ENCODE measurements at regions not wholly inside any gene's neighbourhood (a gene's known extent, or its start where the extent isn't known, plus 50 kb on each side); places are given as distances from the start of the nearest gene placed in this dataset.
A peak's percentile ranks its signal among the peaks of the same experiment; 100 is the strongest.

- Histone ChIP-seq H3K9me3 (replicated peaks; ENCODE audit: control insufficient read depth, insufficient read depth, low read length) (no peaks in the 10 kb centered on the region), H3K4me3 (replicated peaks in 1 of 3; ENCODE audit: insufficient read depth in 1 of 3, low read depth in 1 of 3, low read length in 3 of 3) (no peak overlapping the region), H3K27me3 (ENCODE audit: control insufficient read depth in 2 of 2, insufficient read depth in 2 of 2, low read length in 2 of 2) (no peaks in the 10 kb centered on the region), H3K79me2 (ENCODE audit: control insufficient read depth, insufficient read depth, low read length) (no peaks in the 10 kb centered on the region), H2AFZ (ENCODE audit: low read depth, low read length) (no peak overlapping the region), H3K4me2 (ENCODE audit: insufficient read depth, low read length) (peak overlapping the region; percentile 59), H3K27ac (ENCODE audit: insufficient read depth, low read depth, low read length) (peak overlapping the region; percentile 100), H3K9me1 (replicated peaks; ENCODE audit: control insufficient read depth, extremely low read depth, insufficient read depth, low read length) (no peaks in the 10 kb centered on the region), H3K36me3 (ENCODE audit: control insufficient read depth in 2 of 2, extremely low read depth in 1 of 2, insufficient read depth in 2 of 2, low read length in 2 of 2) (no peaks in the 10 kb centered on the region), H3K9ac (replicated peaks; ENCODE audit: extremely low read depth, insufficient read depth, low read length) (peak overlapping the region; percentile 83), H4K20me1 (replicated peaks; ENCODE audit: control insufficient read depth, extremely low read depth, insufficient read depth, low read length) (no peaks in the 10 kb centered on the region), H3K4me1 (ENCODE audit: control insufficient read depth, extremely low read depth, insufficient read depth, low read length) (peaks cover 28% of the 10 kb centered on the region)
- DNase-seq (ENCODE audit: low read depth, low spot score) (peak; percentile 95), FAIRE-seq (peak; percentile 86)
- no TSS peak for BruUV-seq (replicated peaks)
- POLR2A ChIA-PET, result interaction anchor here (0.7 to 1.3 kb wide), 4 partner anchors 12 to 103 kb away, joined by 4 to 5 read pairs (median 4); no protein-coding TSS in a partner anchor
- TF ChIP-seq JUN (IDR thresholded peaks at IDR 0.05; ENCODE audit: borderline replicate concordance, insufficient read depth, insufficient read length, low read depth) (peak; percentile 85), POLR2AphosphoS5 (IDR thresholded peaks at IDR 0.05; ENCODE audit: insufficient read depth, low read depth, low read length) (peak; percentile 44), FOS (IDR thresholded peaks at IDR 0.05; ENCODE audit: borderline replicate concordance, insufficient read depth, low read length) (peak; percentile 89), CTCF (IDR thresholded peaks at IDR 0.05; ENCODE audit: extremely low read depth in 1 of 2, insufficient read depth in 1 of 2, low read depth in 1 of 2, low read length in 2 of 2) (no peak), GATA2 (IDR thresholded peaks at IDR 0.05; ENCODE audit: insufficient read depth, insufficient read length, low read depth, low read length) (no peak)
- dilution Hi-C loops (cut with MboI; ENCODE audit: extremely low pct_ligation_motif_present, low sequenced_read_pairs), result no loop called here
- intact Hi-C loops (cut with micrococcal nuclease), result loop anchor here (1.0 kb wide), 6 partner anchors 12 to 108 kb away; no protein-coding TSS in a partner anchor
- CTCF ChIA-PET, result interaction anchor here (1.1 to 2.5 kb wide), 7 partner anchors 13 to 135 kb away, joined by 3 to 16 read pairs (median 9); no protein-coding TSS in a partner anchor
Measured at GRCh38 chr9:110015759-110016158, 192.2 kb downstream of the C9orf152 start.

Data from endothelial cell of umbilical vein (primary cell).